ENCODE measurements at regions not wholly inside any gene's neighbourhood (a gene's known extent, or its start where the extent isn't known, plus 50 kb on each side); places are given as distances from the start of the nearest gene placed in this dataset.
A peak's percentile ranks its signal among the peaks of the same experiment; 100 is the strongest.

- Histone ChIP-seq H3K27me3 (no peaks in the 10 kb centered on the region), H3K36me3 (no peaks in the 10 kb centered on the region), H3K27ac (peak overlapping the region; percentile 18), H3K9me3 (no peaks in the 10 kb centered on the region), H3K4me1 (no peaks in the 10 kb centered on the region), H3K4me3 (no peak overlapping the region)
- no peak for DNase-seq
- TF ChIP-seq CTCF (IDR thresholded peaks at IDR 0.05): no peak
- ATAC-seq: no peak
- intact Hi-C loops (cut with DNase I): no loop called here
These were observed 53.8 kb upstream of the BMP2K start for GRCh38 chr4:78722320-78722719.

GRCh38 chr4:78722878-78723277, 53.3 kb upstream of the BMP2K start:
- DNase-seq: no peak
- ATAC-seq: no peak
- no peak for TF ChIP-seq CTCF (IDR thresholded peaks at IDR 0.05)
- H3K27ac ChIP-seq: peak overlapping the region; percentile 18
- H3K4me1 ChIP-seq: no peaks in the 10 kb centered on the region
- intact Hi-C loops (cut with DNase I): no loop called here
- H3K4me3 ChIP-seq: no peak overlapping the region
- no peaks in the 10 kb centered on the region for H3K27me3 ChIP-seq
- no peaks in the 10 kb centered on the region for H3K9me3 ChIP-seq
- no peaks in the 10 kb centered on the region for H3K36me3 ChIP-seq
